HT1080 (cell line): ENCODE measurements at regions not wholly inside any gene's neighbourhood (a gene's known extent, or its start where the extent isn't known, plus 50 kb on each side); places are given as distances from the start of the nearest gene placed in this dataset.

Experiments used
- DNase-seq: peaks from one replicate; pipeline ENCODE4 v3.0.0-alpha.2; 2015; ENCODE audit warnings: low read depth

DNA sequence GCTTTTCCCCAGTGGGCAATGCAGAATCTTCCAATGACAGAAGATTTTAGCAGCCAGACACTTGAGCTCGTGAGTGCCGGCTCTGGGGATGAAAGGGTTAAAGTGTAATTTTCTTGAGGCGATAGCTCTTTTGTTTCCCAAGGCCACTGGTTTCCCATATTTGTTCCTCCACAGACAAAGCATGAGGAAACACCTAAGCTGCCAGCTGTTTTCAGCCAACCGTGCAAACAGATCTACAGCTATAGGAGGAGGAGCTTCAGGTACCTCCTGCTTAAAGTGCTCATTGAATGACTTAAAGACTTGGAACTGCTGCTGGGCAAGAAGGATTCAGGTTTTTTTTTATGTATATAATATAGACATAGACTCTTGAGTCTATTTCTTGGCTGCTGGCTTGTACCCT, 1311.5 kb downstream of the TMEM121 start:
- DNase-seq = no peak

DNA sequence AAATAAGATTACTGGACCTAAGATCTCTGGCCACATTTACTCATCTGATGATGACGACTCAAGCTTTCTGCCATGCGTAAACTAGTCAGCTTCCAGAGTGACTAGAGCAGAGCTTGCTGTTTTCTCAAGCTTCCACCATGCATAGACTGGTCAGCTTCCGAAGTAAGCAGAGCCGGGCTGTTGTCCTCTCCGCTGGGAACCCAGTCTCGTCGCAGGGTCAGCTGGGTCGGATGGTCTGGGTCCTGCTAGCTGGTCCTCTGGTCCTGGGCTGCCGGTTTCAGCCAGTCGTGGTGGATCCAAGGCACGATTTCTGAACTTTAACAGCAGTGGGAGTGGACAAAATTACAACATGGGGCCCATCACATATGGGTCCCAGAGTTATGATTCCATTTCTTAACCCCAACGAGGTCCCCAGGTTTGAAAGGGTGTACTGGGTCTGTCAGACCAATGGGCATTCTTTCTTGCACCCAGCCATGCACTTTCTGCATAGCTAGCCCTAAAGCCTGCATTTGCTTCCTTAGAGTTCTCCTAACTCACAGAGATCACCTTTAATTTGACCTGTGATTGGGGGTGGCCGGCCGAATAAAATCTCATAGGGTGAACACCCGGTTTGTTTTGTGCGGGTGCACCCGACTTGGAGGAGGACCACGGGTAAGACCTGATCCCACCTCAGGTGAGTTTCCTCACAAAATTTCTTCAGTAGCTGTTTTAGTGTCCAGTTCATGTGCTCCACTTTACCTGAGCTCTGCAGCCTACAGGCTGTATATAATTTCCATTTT, 1312.8 kb downstream of the TMEM121 start:
- DNase-seq = no peak

DNA sequence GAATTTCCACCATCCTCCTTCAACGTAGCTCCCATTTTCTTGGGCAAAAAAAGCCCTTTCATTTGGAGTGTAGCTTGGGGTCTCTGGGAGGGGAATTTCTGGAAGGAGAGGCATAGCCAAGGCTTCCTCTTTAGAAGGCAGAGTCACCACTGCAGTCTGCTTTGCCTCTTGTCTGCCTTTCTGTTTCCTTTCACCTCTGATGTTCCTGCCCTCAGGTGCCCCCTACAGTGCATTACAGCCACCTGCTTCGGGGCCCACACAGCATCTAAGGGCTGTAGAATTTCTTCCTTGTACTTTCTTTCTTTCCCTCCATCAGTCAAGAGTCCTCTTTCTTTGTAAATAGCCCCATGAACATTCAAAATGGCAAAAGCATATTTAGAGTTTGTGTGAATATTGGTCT, 1313.9 kb downstream of the TMEM121 start:
- no peak for DNase-seq

- no peak for DNase-seq
These were observed 1314.6 kb downstream of the TMEM121 start for GRCh38 chr14:106840991-106841390.

GRCh38 chr14:106841701-106842100, 1315.3 kb downstream of the TMEM121 start:
- DNase-seq = no peak

DNA sequence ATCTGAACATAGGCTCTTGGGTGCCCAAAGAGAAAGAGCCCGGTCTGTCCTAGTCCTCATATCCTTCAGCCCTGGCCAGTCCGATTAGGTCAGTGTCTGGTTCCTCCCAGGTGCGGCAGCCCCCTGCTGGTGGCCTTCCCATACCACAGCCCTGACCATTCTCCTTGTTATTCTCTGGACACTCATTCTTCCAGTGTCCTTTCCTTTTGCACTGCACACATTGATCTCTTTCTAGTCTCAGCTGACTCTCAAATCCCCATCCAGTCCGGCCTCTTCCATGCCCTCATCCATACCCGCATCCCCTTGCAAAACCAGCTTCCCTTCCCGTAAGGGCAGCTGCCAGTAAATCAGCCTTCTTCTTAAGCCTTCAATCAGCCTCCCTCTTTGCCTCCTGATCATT, 1316.3 kb downstream of the TMEM121 start:
- peak; percentile 5 for DNase-seq

- no peak for DNase-seq
These were observed 1317.0 kb downstream of the TMEM121 start for GRCh38 chr14:106843386-106843785.

DNA sequence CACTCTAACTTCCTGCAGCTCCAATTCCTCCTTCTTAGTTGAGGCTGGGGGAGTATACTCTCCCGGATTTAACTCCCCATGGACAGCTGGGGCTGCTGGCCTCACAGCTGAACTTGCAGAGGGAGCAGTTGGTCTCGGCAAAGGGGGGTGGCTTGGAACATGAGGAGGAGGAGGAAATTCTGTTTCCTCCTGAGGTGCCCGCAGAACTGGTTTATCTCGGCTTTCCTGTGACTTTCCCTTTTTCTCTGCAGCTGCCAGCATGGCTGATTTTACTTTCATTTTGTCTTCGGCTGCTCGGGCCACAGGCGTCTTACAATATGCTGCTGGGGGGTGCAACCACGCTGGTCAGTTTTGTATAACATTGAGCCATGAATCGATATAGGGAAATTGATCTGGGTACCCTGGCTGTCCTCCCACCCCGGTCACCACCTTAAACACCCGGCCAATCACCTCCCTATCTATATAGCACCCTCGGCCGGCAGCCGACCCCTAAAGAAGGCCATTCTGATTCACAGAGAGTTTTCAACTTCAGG, 1317.6 kb downstream of the TMEM121 start:
- DNase-seq = peak; percentile 41

- DNase-seq = no peak
These were observed 1318.4 kb downstream of the TMEM121 start for GRCh38 chr14:106844608-106845285.

- DNase-seq = no peak
These were observed 1319.1 kb downstream of the TMEM121 start for GRCh38 chr14:106845286-106846087.

DNA sequence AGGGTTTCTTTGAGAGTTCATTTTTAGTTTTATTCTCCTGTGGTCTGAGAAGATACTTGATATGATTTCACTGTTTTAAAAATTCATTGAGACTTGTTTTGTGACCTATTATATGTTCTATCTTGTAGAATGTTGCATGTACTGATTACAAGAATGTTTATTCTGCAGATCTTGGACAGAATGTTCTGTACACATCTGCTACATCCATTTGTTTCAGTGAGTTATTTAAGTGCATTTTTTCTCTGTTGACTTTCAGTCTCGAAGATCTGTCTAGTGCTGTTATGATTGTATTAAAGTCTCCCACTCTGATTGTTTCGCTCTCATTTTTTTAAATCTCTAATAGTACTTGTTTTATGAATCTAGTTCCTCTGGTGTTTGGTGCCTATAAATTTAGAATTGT, 1319.8 kb downstream of the TMEM121 start:
- DNase-seq = no peak

- DNase-seq = peak; percentile 39
These were observed 1322.1 kb downstream of the TMEM121 start for GRCh38 chr14:106848330-106849121.

GRCh38 chr14:106850913-106851825, 1324.8 kb downstream of the TMEM121 start:
- no peak for DNase-seq

GRCh38 chr14:106872611-106873446, 1346.4 kb downstream of the TMEM121 start:
- peak; percentile 52 for DNase-seq

DNA sequence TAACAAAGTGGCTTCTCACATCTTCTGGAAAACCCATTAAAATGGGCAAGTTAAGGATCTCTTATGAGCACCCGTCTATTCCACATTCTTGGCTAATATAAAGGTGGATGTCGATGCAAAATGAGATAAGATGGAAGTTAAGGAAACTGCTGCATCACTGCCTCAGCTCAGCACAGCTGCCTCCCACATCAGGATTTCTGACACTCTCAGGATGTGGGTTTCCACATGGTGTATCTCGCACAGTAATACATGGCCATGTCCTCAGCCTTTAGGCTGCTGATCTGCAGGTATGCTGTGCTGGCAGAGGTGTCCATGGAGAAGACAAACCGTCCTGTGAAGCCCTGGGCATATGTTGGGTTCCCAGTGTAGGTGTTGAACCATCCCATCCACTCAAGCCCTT, 1348.0 kb downstream of the TMEM121 start:
- no peak for DNase-seq

- no peak for DNase-seq
These were observed 1349.1 kb downstream of the TMEM121 start for GRCh38 chr14:106875503-106875902.

GRCh38 chr14:106876711-106877110, 1350.3 kb downstream of the TMEM121 start:
- DNase-seq = no peak

- no peak for DNase-seq
These were observed 1351.1 kb downstream of the TMEM121 start for GRCh38 chr14:106877517-106877916.

GRCh38 chr14:106879241-106879640, 1352.9 kb downstream of the TMEM121 start:
- peak; percentile 21 for DNase-seq
